ENCODE measurements at regions not wholly inside any gene's neighbourhood (a gene's known extent, or its start where the extent isn't known, plus 50 kb on each side); places are given as distances from the start of the nearest gene placed in this dataset.

DNA sequence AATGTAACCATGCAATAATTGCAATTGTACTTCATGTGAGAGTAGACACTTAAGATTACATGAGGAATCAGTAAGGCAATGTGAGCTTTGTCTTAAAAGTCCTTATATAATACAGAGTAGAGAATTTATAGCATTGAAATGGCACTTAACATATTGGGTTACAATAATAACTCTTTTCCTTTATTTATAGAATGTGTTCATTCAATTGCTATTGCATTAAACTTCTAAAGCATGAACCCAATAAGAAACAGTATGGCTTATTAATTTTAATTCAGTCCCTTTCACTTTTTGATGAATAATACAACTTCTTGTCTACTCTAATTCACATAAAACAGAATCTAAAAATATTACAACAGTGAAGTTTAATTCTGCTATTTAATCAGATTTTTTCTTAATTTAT lies 174.2 kb upstream of the PABPC4L start:
- Histone ChIP-seq H3K27me3 (ENCODE audit: control insufficient read depth, insufficient read depth, low read length) (no peaks in the 10 kb centered on the region), H3K36me3 (ENCODE audit: control insufficient read depth, insufficient read depth, low read length) (no peaks in the 10 kb centered on the region), H3K4me3 (ENCODE audit: low read depth, low read length) (no peak overlapping the region)
- no peak for DNase-seq (ENCODE audit: low read depth)
- TF ChIP-seq, protein P1, sequence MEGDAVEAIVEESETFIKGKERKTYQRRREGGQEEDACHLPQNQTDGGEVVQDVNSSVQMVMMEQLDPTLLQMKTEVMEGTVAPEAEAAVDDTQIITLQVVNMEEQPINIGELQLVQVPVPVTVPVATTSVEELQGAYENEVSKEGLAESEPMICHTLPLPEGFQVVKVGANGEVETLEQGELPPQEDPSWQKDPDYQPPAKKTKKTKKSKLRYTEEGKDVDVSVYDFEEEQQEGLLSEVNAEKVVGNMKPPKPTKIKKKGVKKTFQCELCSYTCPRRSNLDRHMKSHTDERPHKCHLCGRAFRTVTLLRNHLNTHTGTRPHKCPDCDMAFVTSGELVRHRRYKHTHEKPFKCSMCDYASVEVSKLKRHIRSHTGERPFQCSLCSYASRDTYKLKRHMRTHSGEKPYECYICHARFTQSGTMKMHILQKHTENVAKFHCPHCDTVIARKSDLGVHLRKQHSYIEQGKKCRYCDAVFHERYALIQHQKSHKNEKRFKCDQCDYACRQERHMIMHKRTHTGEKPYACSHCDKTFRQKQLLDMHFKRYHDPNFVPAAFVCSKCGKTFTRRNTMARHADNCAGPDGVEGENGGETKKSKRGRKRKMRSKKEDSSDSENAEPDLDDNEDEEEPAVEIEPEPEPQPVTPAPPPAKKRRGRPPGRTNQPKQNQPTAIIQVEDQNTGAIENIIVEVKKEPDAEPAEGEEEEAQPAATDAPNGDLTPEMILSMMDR (IDR thresholded peaks at IDR 0.05; ENCODE audit: insufficient read depth, low read length, poor library complexity, severe bottlenecking) = no peak

DNA sequence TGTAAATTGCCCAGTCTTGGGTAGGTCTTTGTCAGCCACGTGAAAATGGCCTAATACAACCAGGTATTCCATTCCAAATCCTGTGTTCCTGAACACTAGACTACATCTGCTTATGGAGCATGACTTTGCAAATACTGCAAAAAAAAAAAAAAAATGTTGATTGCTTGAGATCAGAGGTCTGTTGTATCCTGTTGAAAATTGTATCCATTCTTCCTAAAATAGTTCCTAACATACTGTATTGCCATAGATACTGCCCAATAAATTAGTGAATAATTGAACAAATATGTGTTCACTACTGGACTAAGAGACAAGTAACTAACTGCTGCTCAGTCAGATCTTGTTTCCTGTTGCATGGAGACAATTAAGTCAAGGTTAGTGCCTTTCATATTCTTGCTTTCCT lies 164.3 kb upstream of the PABPC4L start:
- no peak for DNase-seq (ENCODE audit: low read depth)
- H3K36me3 ChIP-seq (ENCODE audit: control insufficient read depth, insufficient read depth, low read length) = no peaks in the 10 kb centered on the region

DNA sequence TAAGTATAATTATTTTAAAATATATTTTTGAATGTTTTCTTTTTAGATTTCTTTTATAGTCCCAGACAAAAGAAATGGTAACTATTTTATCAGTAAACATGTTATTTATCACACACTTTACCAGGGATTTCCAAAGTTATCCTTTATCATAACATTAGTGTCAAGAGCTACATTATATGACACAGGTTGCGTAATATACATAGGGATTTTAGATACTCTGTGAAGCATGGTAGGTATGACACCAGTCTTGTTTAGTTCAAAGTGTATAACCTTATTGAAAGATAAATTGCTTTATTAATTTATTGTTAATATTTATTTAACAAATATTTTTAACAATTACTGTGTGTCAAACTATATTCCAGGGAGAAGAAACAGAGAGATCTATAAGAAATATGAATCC lies 163.3 kb upstream of the PABPC4L start:
- TF ChIP-seq, protein P1 (IDR thresholded peaks at IDR 0.05; ENCODE audit: insufficient read depth, low read length, poor library complexity, severe bottlenecking) = no peak
- Histone ChIP-seq H3K4me3 (ENCODE audit: low read depth, low read length) (no peak overlapping the region), H3K27me3 (ENCODE audit: control insufficient read depth, insufficient read depth, low read length) (no peaks in the 10 kb centered on the region), H3K36me3 (ENCODE audit: control insufficient read depth, insufficient read depth, low read length) (no peaks in the 10 kb centered on the region)
- DNase-seq (ENCODE audit: low read depth) = no peak

More for the DNA sequence above, 164.3 kb upstream of the PABPC4L start:
- Histone ChIP-seq H3K4me3 (ENCODE audit: low read depth, low read length) (no peak overlapping the region), H3K27me3 (ENCODE audit: control insufficient read depth, insufficient read depth, low read length) (no peaks in the 10 kb centered on the region)
- TF ChIP-seq, protein P1 (IDR thresholded peaks at IDR 0.05; ENCODE audit: insufficient read depth, low read length, poor library complexity, severe bottlenecking) = no peak

DNA sequence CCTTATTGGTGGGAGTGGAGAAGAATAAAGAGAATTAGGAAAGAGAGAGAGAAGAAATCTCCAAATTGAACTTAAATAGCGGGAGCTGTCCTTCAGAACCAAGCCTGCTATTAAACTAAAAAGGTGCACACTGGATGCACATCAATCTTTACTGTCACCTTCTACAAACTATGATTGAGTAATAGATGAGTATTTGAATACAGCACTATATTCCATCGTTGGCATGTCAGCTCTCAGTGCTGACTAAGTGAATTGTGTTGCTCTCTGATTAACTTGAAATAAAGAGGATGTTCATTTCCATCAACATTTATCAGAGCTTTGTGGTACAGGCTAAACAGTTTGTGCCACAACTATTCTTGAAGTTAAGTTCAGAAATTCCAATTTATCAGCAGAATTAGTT lies 143.7 kb upstream of the PABPC4L start:
- no peak overlapping the region for H3K4me3 ChIP-seq (ENCODE audit: low read depth, low read length)
- DNase-seq (ENCODE audit: low read depth) = no peak

DNA sequence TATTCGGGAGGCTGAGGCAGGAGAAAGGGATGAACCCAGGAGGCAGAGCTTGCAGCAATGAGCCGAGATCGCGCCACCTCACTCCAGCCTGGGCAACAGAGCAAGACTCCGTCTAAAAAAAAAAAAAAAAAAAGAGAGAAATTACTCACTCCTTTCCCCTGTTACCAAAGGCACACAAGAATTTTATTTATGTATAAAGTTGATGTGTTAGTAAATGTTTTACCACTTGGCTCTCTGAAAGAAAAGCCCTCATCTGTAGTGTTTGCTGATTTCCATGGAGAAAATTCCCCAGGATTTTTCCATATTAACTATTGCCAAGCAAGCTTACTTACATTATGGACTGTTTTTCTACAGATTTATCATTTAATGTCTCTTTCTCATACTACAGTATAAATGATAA lies 142.1 kb upstream of the PABPC4L start:
- Histone ChIP-seq H3K4me3 (ENCODE audit: low read depth, low read length) (no peak overlapping the region), H3K27me3 (ENCODE audit: control insufficient read depth, insufficient read depth, low read length) (no peaks in the 10 kb centered on the region), H3K36me3 (ENCODE audit: control insufficient read depth, insufficient read depth, low read length) (no peaks in the 10 kb centered on the region)
- DNase-seq (ENCODE audit: low read depth) = no peak
- TF ChIP-seq, protein P1 (IDR thresholded peaks at IDR 0.05; ENCODE audit: insufficient read depth, low read length, poor library complexity, severe bottlenecking) = no peak

More for the DNA sequence above, 143.7 kb upstream of the PABPC4L start:
- H3K36me3 ChIP-seq (ENCODE audit: control insufficient read depth, insufficient read depth, low read length) = no peaks in the 10 kb centered on the region
- no peaks in the 10 kb centered on the region for H3K27me3 ChIP-seq (ENCODE audit: control insufficient read depth, insufficient read depth, low read length)
- TF ChIP-seq, protein P1 (IDR thresholded peaks at IDR 0.05; ENCODE audit: insufficient read depth, low read length, poor library complexity, severe bottlenecking) = no peak

DNA sequence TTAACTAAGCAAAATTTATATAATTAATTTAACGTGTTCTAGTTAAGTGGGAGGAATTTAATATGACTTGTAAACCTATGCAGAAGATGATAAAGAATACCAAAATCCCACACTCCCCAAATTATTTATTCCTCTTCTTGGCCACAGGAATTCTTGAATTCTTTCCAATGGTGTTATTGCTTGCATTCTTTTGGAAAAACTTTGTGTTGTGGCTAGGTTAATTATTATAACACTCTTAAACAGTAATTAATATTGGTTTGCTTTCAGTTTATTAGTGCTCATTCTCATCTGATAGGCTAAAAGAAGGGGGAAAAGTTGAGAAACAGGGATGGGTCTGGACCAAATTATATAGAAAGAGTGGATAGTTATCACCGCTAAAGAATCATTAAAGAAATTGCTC lies 141.5 kb upstream of the PABPC4L start:
- Histone ChIP-seq H3K36me3 (ENCODE audit: control insufficient read depth, insufficient read depth, low read length) (no peaks in the 10 kb centered on the region), H3K27me3 (ENCODE audit: control insufficient read depth, insufficient read depth, low read length) (no peaks in the 10 kb centered on the region), H3K4me3 (ENCODE audit: low read depth, low read length) (no peak overlapping the region)
- TF ChIP-seq, protein P1 (IDR thresholded peaks at IDR 0.05; ENCODE audit: insufficient read depth, low read length, poor library complexity, severe bottlenecking) = no peak
- no peak for DNase-seq (ENCODE audit: low read depth)

Measured in kidney epithelial cell (primary cell).